ENCODE measurements at regions not wholly inside any gene's neighbourhood (a gene's known extent, or its start where the extent isn't known, plus 50 kb on each side); places are given as distances from the start of the nearest gene placed in this dataset.

DNA sequence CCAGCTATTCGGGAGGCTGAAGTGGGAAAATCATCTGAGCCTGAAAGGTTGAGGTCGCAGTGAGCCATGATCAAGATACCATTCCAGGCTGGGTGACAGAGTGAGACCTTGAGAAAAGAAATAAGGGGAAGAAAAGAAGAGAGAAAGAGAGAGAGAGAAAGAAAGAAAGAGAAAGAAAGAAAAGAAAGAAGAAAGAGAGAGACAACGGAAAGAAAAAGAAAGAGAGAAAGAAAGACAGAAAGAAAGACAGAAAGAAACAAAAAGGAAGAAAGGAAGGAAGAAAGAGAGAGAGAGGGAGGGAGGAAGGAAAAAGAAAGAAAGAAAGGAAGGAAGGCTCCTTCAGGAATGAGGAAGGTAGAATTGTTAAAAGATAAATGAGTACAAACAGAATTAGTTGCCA is 84.5 kb downstream of the RPL22L1 start:
- no peak for FAIRE-seq
- no peak for DNase-seq (ENCODE audit: extremely low spot score, insufficient read length, low read depth)

GRCh38 chr3:170784406-170784805 is 85.6 kb downstream of the RPL22L1 start:
- no peak for DNase-seq (ENCODE audit: extremely low spot score, insufficient read length, low read depth)

DNA sequence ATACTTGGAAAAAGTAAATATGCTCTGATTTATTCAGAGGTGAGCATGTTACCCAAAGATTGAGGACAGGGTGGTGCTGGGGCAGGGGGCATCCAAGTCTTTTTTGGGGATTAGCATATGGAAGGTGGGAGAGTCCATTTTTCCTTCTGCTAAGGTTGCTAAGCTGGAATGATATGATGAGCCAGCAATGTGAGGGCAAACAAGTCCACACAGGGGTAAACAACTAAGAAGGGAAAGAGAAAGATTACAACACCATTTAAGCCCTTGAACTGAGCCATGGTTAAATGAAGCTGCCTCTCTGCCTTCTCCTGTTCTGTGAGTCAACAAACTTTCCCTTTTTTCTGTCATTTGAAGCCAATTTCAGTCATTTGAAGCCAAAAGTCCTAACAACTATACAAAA is 89.0 kb downstream of the RPL22L1 start:
- FAIRE-seq (no peak), DNase-seq (ENCODE audit: extremely low spot score, insufficient read length, low read depth) (no peak)

More at GRCh38 chr3:170784406-170784805, 85.6 kb downstream of the RPL22L1 start:
- FAIRE-seq: no peak

- FAIRE-seq (no peak), DNase-seq (ENCODE audit: extremely low spot score, insufficient read length, low read depth) (no peak)
These were observed 89.5 kb downstream of the RPL22L1 start for GRCh38 chr3:170780471-170780870.

- FAIRE-seq (no peak), DNase-seq (ENCODE audit: extremely low spot score, insufficient read length, low read depth) (no peak)
These were observed 91.5 kb downstream of the RPL22L1 start for GRCh38 chr3:170778240-170779217.

- DNase-seq (ENCODE audit: extremely low spot score, insufficient read length, low read depth) (no peak), FAIRE-seq (no peak)
These were observed 92.5 kb downstream of the RPL22L1 start for GRCh38 chr3:170777564-170777926.

GRCh38 chr3:170776887-170777563 is 93.0 kb downstream of the RPL22L1 start:
- FAIRE-seq: no peak
- no peak for DNase-seq (ENCODE audit: extremely low spot score, insufficient read length, low read depth)

- no peak for FAIRE-seq
- no peak for DNase-seq (ENCODE audit: extremely low spot score, insufficient read length, low read depth)
These were observed 96.1 kb downstream of the RPL22L1 start for GRCh38 chr3:170773682-170774425.

DNA sequence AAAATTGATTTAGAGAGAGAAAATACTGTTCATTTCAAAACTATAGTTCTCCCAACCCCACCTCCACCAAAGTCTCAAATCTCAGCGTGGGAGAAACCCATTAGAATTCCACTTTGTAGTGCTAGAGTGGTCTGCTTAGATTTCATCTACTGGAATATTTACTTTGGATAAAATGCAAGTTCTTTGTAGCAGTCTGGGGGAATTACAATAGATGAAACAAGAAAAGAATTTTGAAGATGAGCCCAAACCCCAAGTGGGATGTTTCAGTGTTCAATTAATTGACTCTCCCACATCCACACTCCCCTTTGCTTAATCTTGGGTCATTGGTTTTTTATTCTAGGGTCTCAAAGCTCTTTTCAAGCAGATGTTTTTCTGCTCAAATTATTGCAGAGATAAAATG is 97.8 kb downstream of the RPL22L1 start:
- no peak for FAIRE-seq
- DNase-seq (ENCODE audit: extremely low spot score, insufficient read length, low read depth): no peak

GRCh38 chr3:170768334-170768801 is 101.6 kb downstream of the RPL22L1 start:
- FAIRE-seq (no peak), DNase-seq (ENCODE audit: extremely low spot score, insufficient read length, low read depth) (no peak)

- FAIRE-seq (no peak), DNase-seq (ENCODE audit: extremely low spot score, insufficient read length, low read depth) (no peak)
These were observed 102.4 kb downstream of the RPL22L1 start for GRCh38 chr3:170767576-170767941.

- FAIRE-seq (no peak), DNase-seq (ENCODE audit: extremely low spot score, insufficient read length, low read depth) (no peak)
These were observed 103.0 kb downstream of the RPL22L1 start for GRCh38 chr3:170766823-170767575.

DNA sequence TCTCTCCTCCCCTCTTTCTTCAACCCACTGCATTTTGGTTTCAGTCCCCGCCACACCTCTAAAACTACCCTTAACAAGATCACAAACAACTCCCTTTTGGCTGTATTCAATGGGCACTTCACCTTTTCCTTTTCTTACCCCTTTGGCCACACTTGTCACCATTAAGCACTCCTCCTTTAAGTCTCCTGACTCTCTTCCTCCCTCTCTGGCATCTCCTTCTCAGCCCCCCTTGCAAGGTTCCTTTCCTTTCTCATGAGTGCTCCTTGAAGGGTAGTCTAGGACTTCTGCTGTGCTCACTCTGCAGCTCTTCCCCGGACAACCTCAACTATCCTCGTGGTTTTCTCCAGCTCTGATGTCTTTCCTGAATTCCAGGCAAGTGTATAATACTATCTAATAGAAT is 103.7 kb downstream of the RPL22L1 start:
- no peak for DNase-seq (ENCODE audit: extremely low spot score, insufficient read length, low read depth)
- FAIRE-seq: no peak

DNA sequence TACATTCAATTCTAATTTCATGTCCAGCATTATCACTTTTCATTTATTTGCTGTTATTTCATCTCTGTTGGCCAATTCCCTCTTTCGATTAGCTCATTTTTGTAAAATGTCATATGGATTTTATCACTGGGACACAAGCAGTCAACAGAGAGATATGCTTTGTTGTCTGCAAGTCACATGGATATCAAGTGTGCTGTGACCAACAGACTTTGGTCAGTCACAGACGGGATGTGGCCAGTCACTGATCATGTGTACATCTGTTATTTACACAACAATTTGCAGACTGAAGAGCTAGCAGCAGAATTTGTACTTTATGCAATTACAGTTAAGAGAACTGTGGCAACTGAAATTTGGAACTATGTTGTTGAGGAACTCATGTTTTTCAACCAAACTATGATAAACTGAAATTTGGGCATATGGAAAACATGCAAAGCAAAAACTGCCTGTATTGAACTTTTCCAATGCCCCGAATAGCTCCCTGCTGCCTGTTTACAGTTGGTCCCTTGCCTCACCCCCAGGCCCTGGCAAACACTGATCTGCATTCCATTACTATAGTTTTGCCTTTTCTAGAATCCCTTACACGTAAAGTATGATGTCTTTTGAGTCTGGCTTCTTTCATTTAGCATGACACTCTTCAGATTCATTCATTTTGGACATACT is 104.4 kb downstream of the RPL22L1 start:
- DNase-seq (ENCODE audit: extremely low spot score, insufficient read length, low read depth) (no peak), FAIRE-seq (no peak)

DNA sequence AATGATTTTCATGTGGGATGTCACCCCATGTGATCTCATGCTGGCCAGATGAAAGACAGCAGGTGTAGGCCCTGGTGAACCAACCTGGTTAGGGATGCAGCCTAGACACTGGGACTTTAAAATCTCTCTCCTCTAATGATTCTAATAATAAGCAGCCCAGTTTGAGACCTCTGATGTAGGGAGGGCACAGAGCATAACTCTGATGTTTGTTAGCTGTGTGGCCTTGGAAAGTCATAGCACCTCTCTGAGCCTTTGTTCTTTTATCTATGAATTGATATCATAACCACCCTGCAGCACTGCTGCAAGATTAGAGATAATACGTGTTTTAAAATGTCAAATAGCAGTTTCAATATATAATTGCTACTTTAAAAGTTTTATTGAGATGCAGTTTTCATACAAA is 106.0 kb downstream of the RPL22L1 start:
- FAIRE-seq: no peak
- DNase-seq (ENCODE audit: extremely low spot score, insufficient read length, low read depth): no peak

DNA sequence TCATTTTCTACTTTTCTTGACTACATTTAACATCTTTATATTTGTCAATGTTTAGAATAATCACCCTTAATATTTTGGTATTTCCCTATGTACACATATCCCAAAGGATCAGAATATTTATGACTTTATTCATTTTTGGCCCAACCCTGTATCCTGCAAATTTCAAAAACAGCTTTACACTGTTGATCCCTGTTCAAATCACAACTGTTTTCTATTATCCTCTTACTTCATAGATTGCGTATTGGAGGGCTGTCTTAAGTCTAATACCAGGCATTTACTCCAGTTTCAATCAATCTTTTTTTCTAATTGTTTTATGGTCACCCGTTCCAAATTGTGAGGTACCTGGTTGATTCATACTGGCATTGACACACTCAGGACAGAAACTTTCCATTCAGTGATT is 107.9 kb downstream of the RPL22L1 start:
- DNase-seq (ENCODE audit: extremely low spot score, insufficient read length, low read depth) (no peak), FAIRE-seq (no peak)

- no peak for FAIRE-seq
- no peak for DNase-seq (ENCODE audit: extremely low spot score, insufficient read length, low read depth)
These were observed 108.9 kb downstream of the RPL22L1 start for GRCh38 chr3:170761103-170761502.

- DNase-seq (ENCODE audit: extremely low spot score, insufficient read length, low read depth) (no peak), FAIRE-seq (no peak)
These were observed 109.8 kb downstream of the RPL22L1 start for GRCh38 chr3:170760174-170760526.

DNA sequence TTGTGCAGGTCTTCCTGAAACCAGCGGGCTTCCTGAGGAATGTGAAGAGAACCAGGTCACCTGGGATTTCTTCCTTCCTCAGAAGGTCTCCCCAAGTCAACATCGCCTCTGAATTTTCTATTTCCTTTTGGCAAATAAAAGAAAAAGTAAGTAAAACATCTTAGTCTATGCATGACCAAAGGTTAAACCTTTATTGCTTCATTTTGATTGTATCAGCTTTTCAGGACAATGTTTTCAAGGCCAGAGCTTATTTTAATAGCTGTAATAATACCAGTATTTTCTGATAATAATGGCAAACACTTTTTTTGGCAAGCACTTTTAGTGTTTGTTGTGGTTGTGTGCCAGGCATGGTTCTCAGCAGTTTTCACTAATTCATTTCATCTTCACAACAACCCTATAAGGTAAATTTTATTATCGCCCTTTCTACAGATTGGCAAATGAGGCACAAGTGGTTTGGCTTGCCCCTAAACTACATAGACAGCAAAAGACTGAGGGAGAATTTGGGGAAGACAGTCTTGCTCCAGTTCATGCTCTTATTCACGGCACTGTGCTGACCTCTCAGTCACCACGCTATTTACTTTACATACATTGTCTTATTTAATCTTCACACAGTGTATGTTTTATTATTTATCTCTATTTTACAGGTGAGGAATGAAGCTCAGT is 110.4 kb downstream of the RPL22L1 start:
- FAIRE-seq (no peak), DNase-seq (ENCODE audit: extremely low spot score, insufficient read length, low read depth) (no peak)

All from GM18507 (cell line).